Sigmoid colon (tissue), 4 donors: ENCODE measurements at regions not wholly inside any gene's neighbourhood (a gene's known extent, or its start where the extent isn't known, plus 50 kb on each side); places are given as distances from the start of the nearest gene placed in this dataset.

Source experiments
- CTCF ChIP-seq, 4 experiments: fragments of 450-650 bp in 3 of 4; fragments of 200-600 bp in 1 of 4; IDR thresholded peaks; one replicate each; pipeline ENCODE4 v1.5.1; 2016 to 2019; ENCODE audit warnings: antibody characterized with exemption in 4 of 4, mild to moderate bottlenecking in 3 of 4, moderate library complexity in 2 of 4
- EP300 ChIP-seq, 4 donors: sonication (generic); formaldehyde crosslinking; IDR thresholded peaks; one replicate each; pipeline ENCODE4 v1.6.1; 2017; ENCODE audit warnings: antibody characterized with exemption in 4 of 4
- POLR2A ChIP-seq, 2 donors: fragments of 450-650 bp; IDR thresholded peaks; one replicate each; pipeline ENCODE4 v1.6.1; 2016; ENCODE audit warnings: antibody characterized with exemption in 2 of 2, mild to moderate bottlenecking in 2 of 2, moderate library complexity in 2 of 2

- TF ChIP-seq CTCF (IDR thresholded peaks at IDR 0.05) (no peak), POLR2A (IDR thresholded peaks at IDR 0.05) (no peak), EP300 (IDR thresholded peaks at IDR 0.05) (no peak)
Observed at GRCh38 chr3:64290864-64291263, 65.6 kb upstream of the PRICKLE2 start.
